Transverse colon (tissue), 4 donors: ENCODE measurements at regions not wholly inside any gene's neighbourhood (a gene's known extent, or its start where the extent isn't known, plus 50 kb on each side); places are given as distances from the start of the nearest gene placed in this dataset.

ENCODE experiments used
- DNase-seq: peaks from one replicate; pipeline ENCODE4 v3.0.0-alpha.2; 2019
- H3K27ac ChIP-seq, 4 donors: fragments of 200-600 bp; sonication (generic); 2 replicates each; pipeline ENCODE4 v1.5.1; 2016 to 2018; ENCODE audit warnings: inconsistent platforms in 4 of 4
- H3K27me3 ChIP-seq: fragments of 200-600 bp; sonication (generic); 2 replicates; pipeline ENCODE4 v1.5.1; 2017; ENCODE audit warnings: inconsistent platforms
- H3K36me3 ChIP-seq, 4 donors: fragments of 200-600 bp; sonication (generic); 2 replicates each; pipeline ENCODE4 v1.5.1; 2017 to 2019; ENCODE audit warnings: inconsistent platforms in 4 of 4
- H3K4me1 ChIP-seq, 4 donors: fragments of 200-600 bp; sonication (generic); 2 replicates each; pipeline ENCODE4 v1.5.1; 2017 to 2020; ENCODE audit warnings: inconsistent platforms in 4 of 4
- H3K4me3 ChIP-seq, 4 donors: fragments of 200-600 bp; sonication (generic); 1 replicate in 1 of 4; 2 replicates in 3 of 4; pipeline versions ENCODE4 v1.5.1 to v1.6.1; 2017 to 2019; ENCODE audit warnings: inconsistent platforms in 4 of 4
- H3K9me3 ChIP-seq, 2 donors: fragments of 200-600 bp; sonication (generic); 2 replicates each; pipeline ENCODE4 v1.5.1; 2017 to 2019; ENCODE audit warnings: inconsistent platforms in 2 of 2
- CTCF ChIP-seq, 5 experiments: fragments of 200-600 bp in 3 of 5; fragments of 450-650 bp in 2 of 5; sonication (generic) in 3 of 5; IDR thresholded peaks; 1 replicate in 2 of 5; 2 replicates in 3 of 5; pipeline ENCODE4 v1.5.1; 2016 to 2017; ENCODE audit warnings: antibody characterized with exemption in 5 of 5, inconsistent platforms in 3 of 5, mild to moderate bottlenecking in 2 of 5, moderate library complexity in 1 of 5
- EP300 ChIP-seq: sonication (generic); formaldehyde crosslinking; IDR thresholded peaks from one replicate; pipeline ENCODE4 v1.6.1; 2017; ENCODE audit warnings: antibody characterized with exemption, low read depth
- POLR2A ChIP-seq: fragments of 450-650 bp; IDR thresholded peaks from one replicate; pipeline ENCODE4 v1.6.1; 2016; ENCODE audit warnings: antibody characterized with exemption, mild to moderate bottlenecking, moderate library complexity
- POLR2AphosphoS5 ChIP-seq, 3 donors: sonication (generic); formaldehyde crosslinking; IDR thresholded peaks; one replicate each; pipeline ENCODE4 v1.6.1; 2016; ENCODE audit warnings: antibody characterized with exemption in 3 of 3
- whole genome bisulfite sequencing, 2 donors: methylation state at CpG; one replicate each; pipeline ENCODE4 v1.1.5; 2018; ENCODE audit warnings: low coverage in 1 of 2; 5-methylcytosine and 5-hydroxymethylcytosine counted together
- in situ Hi-C, 4 donors: fragments of 200-750 bp; cut with MboI; loops; one replicate each; pipeline versions ENCODE4 v1.15.0 to v1.15.1; 2017; ENCODE audit warnings: low sequenced_read_pairs in 3 of 4, low pct_ligation_motif_present in 1 of 4, low pct_unique_long_range_greater_than_20kb in 1 of 4
- intact Hi-C: fragments of 100-400 bp; cut with DNase I; formaldehyde crosslinking; loops from one replicate; pipeline ENCODE4 v1.15.1; 2023; ENCODE audit warnings: low total_unique reads

- Histone ChIP-seq H3K27ac (no peak overlapping the region), H3K4me3 (no peak overlapping the region), H3K4me1 (no peaks in the 10 kb centered on the region), H3K36me3 (no peaks in the 10 kb centered on the region), H3K9me3 (no peaks in the 10 kb centered on the region), H3K27me3 (no peaks in the 10 kb centered on the region)
- WGBS, 2 donors: 72 to 100% methylated on average over 2 of the region's 2 CpGs
- no peak for TF ChIP-seq EP300
- TF ChIP-seq POLR2A: no peak
- no peak for TF ChIP-seq CTCF (IDR thresholded peaks at IDR 0.05)
- TF ChIP-seq POLR2AphosphoS5 (IDR thresholded peaks at IDR 0.05): no peak
- DNase-seq: no peak
- in situ Hi-C loops (no loop called here), intact Hi-C loops (no loop called here)
Measured at GRCh38 chr9:26685818-26686217, 206.8 kb downstream of the CAAP1 start.

- DNase-seq: no peak
- Histone ChIP-seq H3K27me3 (no peaks in the 10 kb centered on the region), H3K4me3 (no peak overlapping the region), H3K9me3 (no peaks in the 10 kb centered on the region), H3K36me3 (no peaks in the 10 kb centered on the region), H3K4me1 (no peaks in the 10 kb centered on the region), H3K27ac (no peak overlapping the region)
- TF ChIP-seq EP300 (no peak), CTCF (IDR thresholded peaks at IDR 0.05) (no peak), POLR2AphosphoS5 (IDR thresholded peaks at IDR 0.05) (no peak), POLR2A (no peak)
- intact Hi-C loops (no loop called here), in situ Hi-C loops (no loop called here)
- WGBS, 2 donors: 77 to 79% methylated on average over 4 of the region's 4 CpGs
Measured at GRCh38 chr9:26684029-26684428, 208.6 kb downstream of the CAAP1 start.

GRCh38 chr9:26682796-26683496, 209.7 kb downstream of the CAAP1 start:
- no peaks in the 10 kb centered on the region for H3K36me3 ChIP-seq
- no peak overlapping the region for H3K4me3 ChIP-seq
- no peaks in the 10 kb centered on the region for H3K9me3 ChIP-seq
- intact Hi-C loops (no loop called here), in situ Hi-C loops (no loop called here)
- no peak overlapping the region for H3K27ac ChIP-seq
- DNase-seq: no peak
- no peaks in the 10 kb centered on the region for H3K27me3 ChIP-seq
- TF ChIP-seq CTCF (IDR thresholded peaks at IDR 0.05): no peak
- no peak for TF ChIP-seq POLR2A
- no peak for TF ChIP-seq EP300
- TF ChIP-seq POLR2AphosphoS5 (IDR thresholded peaks at IDR 0.05): no peak
- H3K4me1 ChIP-seq: no peaks in the 10 kb centered on the region
- WGBS, 2 donors: 77 to 88% methylated on average over 3 to 4 of the region's 4 CpGs

- in situ Hi-C loops (no loop called here), intact Hi-C loops (no loop called here)
- no peak overlapping the region for H3K4me3 ChIP-seq
- TF ChIP-seq POLR2AphosphoS5 (IDR thresholded peaks at IDR 0.05) (no peak), POLR2A (no peak), CTCF (IDR thresholded peaks at IDR 0.05) (no peak), EP300 (no peak)
- WGBS, 2 donors: 52 to 63% methylated on average over 4 of the region's 4 CpGs
- no peaks in the 10 kb centered on the region for H3K36me3 ChIP-seq
- DNase-seq: no peak
- H3K27ac ChIP-seq: no peak overlapping the region
- no peaks in the 10 kb centered on the region for H3K27me3 ChIP-seq
- H3K9me3 ChIP-seq: no peaks in the 10 kb centered on the region
- H3K4me1 ChIP-seq: no peaks in the 10 kb centered on the region
Measured at GRCh38 chr9:26682041-26682440, 210.6 kb downstream of the CAAP1 start.
